CD4-positive, alpha-beta T cell treated with Interleukin-10 for 1 hour (primary cell): ENCODE measurements at regions not wholly inside any gene's neighbourhood (a gene's known extent, or its start where the extent isn't known, plus 50 kb on each side); places are given as distances from the start of the nearest gene placed in this dataset.

Experiments used
- DNase-seq: peaks from one replicate; pipeline ENCODE4 v3.0.0-alpha.2; 2020

GRCh38 chr1:244224487-244225430 is 173.7 kb downstream of the ZBTB18 start:
- peak; percentile 10 for DNase-seq

- no peak for DNase-seq
These were observed 175.4 kb downstream of the ZBTB18 start for GRCh38 chr1:244226435-244226834.

- DNase-seq, result no peak
These were observed 179.4 kb downstream of the ZBTB18 start for GRCh38 chr1:244230470-244230869.

DNA sequence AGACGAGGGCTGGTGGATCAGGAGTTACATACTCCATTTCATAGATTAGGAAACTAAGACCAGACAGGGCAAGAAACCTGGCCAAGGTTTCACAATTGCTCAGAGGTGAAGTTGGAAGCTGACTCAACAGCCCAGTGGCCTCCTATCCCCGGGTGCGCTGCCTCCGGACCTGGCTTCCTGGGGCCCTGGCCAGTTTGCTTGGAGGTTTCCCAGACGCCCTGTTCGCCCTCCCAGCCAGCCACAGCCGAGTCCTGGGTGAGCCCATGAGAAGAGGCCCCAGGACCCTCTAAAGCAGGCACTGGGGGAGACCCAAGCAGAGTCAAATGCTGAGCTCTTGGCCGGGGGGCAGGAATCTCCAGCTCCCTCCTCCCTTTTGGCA is 180.1 kb downstream of the ZBTB18 start:
- DNase-seq, result no peak

DNA sequence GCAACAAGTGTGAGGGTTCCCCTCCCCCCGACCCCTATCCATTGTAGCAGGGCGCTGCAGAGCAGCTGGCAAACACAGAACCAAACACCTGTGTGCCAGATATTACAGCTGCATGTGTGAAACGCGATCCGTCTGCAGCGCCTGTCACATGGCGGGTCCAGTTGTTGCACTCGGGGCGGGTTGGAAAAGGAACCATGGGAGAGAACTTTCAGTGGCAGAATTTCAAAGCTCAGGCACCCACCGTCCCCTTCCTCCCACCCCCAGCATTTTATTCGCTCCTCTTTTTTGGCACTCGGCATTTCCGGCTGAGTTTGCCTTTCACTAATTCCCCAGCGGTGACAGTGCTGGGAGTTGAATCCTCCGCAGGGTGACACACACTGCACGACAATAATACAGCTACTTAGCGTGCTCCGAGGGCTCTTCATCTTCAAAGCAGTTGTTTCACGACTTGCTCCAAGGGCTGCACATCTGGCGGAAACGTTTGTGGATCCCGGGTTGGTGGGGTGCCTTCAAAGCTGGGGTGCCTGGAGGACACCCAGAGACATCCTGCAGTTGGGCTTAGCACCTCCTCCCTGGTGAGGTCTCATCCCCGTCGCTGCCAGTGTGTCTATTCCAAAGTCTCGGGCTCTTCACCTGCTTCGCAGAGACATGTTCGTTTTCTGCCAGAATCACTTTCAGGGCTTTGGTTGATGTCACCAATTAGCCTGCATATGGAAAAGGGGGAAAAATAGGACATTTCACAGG is 180.7 kb downstream of the ZBTB18 start:
- no peak for DNase-seq

DNA sequence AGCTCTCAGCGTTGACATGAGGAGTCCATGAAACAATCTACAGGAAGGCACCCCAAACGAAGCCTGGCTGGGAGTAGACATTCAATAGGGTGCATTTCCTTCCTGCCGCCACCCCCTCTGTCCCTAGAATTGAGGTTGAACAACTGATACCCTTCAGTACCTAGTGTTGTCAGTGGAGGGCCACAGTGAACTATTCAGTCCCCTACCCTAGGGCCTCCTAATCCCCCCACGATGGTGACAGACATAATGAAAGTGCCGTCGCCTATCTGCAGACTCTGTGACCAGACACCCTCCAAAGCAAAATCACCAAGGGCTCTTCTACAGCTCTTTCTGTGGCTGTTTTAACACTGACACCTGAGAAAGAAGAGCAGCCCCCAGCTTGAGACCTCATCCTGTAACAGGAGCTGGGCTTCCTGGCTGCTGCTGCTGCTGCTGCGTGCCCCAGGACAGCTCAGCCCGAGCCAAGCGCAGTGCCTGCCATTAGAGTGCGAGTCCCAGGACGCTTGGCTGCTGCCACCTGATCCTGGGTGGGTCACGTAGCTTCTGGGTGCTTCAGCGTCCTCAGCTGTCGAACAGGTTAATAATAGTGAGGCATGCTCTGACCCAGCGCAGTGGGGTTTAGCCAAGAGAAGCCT is 183.0 kb downstream of the ZBTB18 start:
- no peak for DNase-seq

DNA sequence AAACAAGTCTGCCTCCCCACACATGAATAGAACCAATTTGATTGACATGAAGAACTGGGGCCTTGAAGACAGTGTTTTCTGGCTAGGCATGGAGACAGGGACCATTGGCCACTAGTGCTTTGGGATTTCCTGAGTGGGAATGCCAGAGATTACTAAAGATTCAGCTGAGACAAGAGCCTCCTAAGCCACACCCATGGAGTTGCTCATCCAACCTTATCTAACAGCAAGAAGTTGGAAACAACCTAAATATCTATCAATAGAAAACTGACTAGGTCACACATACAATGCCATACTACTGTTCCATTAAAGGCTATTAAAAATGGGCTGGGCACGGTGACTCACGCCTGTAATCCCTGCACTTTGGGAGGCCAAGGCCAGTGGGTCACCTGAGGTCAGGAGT is 184.1 kb downstream of the ZBTB18 start:
- no peak for DNase-seq

DNA sequence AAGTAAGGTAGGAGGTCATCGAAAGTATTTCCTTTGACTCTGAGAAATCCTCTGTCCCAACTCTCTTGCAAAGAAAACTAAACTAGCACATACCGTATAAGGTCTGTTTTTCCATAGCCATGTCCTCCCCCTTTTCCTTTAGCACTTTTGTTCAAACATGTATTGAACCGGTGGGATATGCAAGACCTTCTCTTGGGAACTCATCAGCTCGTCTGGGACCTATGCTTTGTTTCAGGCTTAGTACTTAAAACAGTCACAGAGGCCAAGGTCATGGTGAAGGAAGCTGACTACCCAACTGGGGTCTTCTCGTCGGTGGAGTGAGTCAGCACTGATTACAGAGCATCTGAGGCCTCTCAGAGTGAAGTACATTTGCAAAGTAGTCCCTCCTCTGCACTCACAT is 185.0 kb downstream of the ZBTB18 start:
- no peak for DNase-seq

GRCh38 chr1:244236721-244237120 is 185.6 kb downstream of the ZBTB18 start:
- no peak for DNase-seq

GRCh38 chr1:244237445-244237844 is 186.4 kb downstream of the ZBTB18 start:
- DNase-seq, result no peak

DNA sequence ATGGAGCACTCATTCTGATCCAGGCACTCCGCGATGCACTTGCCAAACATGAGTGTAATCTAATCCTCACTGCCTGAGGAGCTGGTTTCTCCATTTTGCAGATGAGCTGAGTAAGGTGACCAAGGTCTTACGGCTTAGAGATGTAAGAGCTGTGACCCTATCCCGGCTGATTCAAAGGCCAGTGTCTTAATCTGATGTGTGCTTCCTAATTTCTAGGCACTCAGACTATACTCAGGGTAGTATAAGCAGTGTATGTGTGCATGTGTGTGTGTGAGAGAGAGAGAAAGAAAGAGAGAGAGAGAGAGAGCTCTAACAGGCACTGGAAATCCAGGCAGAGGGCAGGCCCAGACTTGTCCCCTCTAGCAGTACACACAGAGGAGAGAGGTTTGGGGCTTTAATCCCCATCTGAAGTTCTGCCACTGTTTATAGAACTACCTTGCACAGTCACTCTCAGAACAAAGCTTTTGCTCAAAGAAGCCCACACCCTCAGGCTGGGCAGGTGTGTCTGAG is 188.2 kb downstream of the ZBTB18 start:
- DNase-seq, result no peak

GRCh38 chr1:244241438-244241837 is 190.4 kb downstream of the ZBTB18 start:
- DNase-seq, result no peak

GRCh38 chr1:244242446-244242845 is 191.4 kb downstream of the ZBTB18 start:
- no peak for DNase-seq

DNA sequence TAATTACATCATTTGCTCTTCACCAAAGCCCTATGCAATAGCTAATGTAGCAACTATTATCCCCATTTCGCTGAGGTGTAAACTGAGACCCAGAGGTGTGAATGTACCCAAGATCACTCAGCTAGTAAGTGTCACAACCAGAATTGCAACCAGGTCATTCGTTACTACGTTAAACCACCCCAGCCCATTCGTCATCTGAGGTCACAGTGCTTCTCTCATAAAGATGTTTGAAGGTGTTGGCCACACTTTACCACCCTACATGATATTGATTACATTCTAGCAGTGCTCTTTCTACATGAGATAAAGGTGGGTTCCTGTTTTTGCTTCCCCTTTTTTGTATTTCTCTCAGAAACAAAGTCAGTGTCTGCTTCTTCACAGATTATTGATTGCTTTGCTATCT is 195.3 kb downstream of the ZBTB18 start:
- DNase-seq, result no peak

DNA sequence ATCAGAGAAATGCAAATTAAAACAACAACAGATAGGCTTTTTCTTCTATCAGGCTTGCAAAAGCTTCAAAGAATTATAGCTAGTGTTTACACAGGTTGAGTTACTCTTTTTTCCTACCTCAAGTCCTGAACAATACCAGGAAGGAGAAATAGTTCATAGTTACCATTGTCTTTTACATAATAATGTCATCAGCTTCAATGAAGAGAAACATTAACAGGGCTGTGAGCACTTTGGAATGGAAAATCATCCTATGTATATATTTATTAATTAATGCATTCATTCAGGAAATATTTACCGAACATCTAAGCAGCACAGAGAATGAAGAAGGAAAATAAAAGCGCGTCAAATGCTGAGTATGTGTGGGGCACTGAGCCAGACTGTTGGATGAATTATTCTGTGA is 197.3 kb downstream of the ZBTB18 start:
- no peak for DNase-seq

DNA sequence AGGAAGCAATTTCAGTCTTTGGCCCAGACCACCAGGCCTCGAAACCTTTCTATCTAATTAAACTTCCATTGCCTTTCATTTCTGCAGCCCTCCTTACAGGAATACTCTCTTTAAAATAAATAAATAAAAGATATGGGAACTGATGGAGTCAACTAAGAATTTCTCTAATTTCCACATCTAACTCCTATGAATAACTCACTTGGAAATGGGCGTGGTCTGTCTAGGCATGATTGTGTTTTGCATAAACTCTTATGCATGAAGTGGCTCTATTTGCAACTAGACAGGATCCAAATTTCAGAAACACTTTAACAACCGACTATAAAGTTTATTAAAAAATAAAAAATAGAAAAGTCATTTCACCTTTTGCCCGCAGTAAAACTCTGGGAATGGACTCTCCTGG is 199.5 kb downstream of the ADSS2 start:
- DNase-seq, result no peak

- DNase-seq, result peak; percentile 6
These were observed 197.2 kb downstream of the ADSS2 start for GRCh38 chr1:244254467-244254866.

GRCh38 chr1:244255426-244255965 is 196.2 kb downstream of the ADSS2 start:
- no peak for DNase-seq

DNA sequence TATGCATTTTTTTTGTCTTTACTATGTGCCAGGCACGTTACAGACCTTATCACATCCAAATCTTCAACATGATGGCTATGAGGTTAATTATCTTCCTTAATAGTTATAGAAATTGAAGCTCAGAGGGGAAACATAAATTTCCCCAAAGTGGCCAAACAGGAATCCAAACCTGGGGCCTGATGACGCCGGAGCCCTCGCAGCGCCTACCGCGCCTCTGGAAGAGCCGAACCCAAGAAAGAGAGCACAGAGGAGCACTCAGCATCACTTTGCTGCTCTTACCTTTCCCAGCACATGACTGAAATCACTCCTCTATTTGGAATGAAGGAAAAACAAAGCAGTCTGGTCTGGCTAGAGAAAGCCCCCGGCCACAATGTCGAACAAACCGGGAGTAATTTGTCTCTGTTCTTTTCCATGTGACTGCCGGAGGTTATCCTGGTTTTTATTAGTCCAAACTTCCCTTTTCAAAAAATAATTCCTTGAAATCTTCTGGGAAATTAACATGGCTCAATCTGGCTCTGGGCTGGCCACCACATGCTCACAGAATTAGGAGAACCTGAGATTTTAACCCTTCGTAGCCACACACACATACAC is 195.5 kb downstream of the ADSS2 start:
- no peak for DNase-seq

DNA sequence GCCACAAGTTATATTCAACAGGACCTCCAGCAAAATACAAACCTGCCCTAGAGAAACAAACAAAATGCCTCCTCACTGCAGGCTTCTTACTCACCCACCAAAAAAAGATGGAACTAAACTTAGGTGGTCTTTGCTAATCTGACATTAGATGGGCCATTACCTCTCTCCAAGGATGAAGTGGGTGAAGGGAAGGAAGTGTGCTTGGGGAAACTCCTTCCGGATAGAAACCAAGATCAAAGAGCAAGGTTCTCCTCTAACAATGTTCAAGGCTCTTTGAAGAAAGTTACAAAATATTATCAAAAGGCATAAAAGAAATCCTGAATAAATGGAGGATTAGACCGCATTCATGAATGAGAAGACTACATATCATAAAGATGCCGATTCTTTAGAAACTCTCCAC is 187.5 kb downstream of the ADSS2 start:
- DNase-seq, result no peak

GRCh38 chr1:244265507-244265906 is 186.2 kb downstream of the ADSS2 start:
- DNase-seq, result no peak

- no peak for DNase-seq
These were observed 182.5 kb downstream of the ADSS2 start for GRCh38 chr1:244269169-244269568.

GRCh38 chr1:244271004-244271403 is 180.7 kb downstream of the ADSS2 start:
- no peak for DNase-seq
